ENCODE measurements at regions not wholly inside any gene's neighbourhood (a gene's known extent, or its start where the extent isn't known, plus 50 kb on each side); places are given as distances from the start of the nearest gene placed in this dataset.

DNA sequence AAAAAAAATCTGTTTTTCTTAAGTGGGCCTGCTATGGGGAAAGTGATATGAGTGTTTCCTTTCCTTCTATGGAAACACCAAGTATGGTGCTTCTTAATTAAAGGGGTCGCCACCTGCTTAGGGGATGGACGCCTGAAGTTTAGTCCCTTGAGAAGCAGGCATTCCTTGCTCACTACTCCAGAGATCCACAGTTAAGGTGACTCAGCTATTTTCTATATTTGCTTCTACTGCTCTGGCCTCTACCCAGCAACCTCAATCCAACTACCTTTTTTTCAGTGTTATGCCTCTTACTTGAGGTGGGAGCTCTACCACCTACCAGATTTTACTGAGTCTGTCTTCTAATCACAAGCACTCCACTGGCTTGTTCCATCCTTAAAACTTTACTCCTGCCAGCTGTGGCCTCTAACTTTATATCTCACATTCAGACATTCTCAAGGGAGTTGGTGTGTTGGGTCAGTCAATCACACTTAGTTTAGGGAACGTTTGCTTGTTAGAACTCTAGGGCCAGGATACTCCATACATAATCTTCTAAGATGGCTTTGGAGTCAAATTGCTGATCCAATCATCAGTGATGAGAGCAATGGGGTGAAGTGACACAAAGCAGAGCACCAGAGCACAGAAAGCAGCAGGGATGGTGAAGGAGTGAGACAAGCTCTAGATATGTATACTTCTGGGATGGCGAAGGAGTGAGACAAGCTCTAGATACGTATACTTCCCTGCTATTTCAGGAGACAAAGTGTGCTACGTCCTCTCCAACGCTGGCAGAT is 708.1 kb downstream of the EFNA5 start:
- no peaks in the 10 kb centered on the region for H3K79me2 ChIP-seq (ENCODE audit: insufficient read depth, low read length)
- no TSS peak for BruUV-seq (replicated peaks)
- H3K9me3 ChIP-seq (ENCODE audit: control insufficient read depth in 1 of 2, insufficient read depth in 1 of 2, low read depth in 1 of 2, low read length in 2 of 2): no peaks in the 10 kb centered on the region
- DNase-seq (ENCODE audit: low read depth, low spot score): no peak
- H4K20me1 ChIP-seq (ENCODE audit: insufficient read depth): no peaks in the 10 kb centered on the region
- H3K27me3 ChIP-seq (ENCODE audit: insufficient read depth, low read length): no peaks in the 10 kb centered on the region
- H3K27ac ChIP-seq (ENCODE audit: low read depth, low read length): no peak overlapping the region
- H3K4me2 ChIP-seq (ENCODE audit: low read length): no peak overlapping the region
- ChIA-PET POLR2A (no interaction called here), RAD21 (ENCODE audit: low non-redundant PET in 1 of 2, low total read pairs in 2 of 2, uncharacterized antibody in 2 of 2, unreplicated experiment in 2 of 2) (no interaction called here), CTCF (no interaction called here)
- peaks cover 4 to 6% of the 10 kb centered on the region in 2 experiments; a peak in 2 of 4 replicates for H3K4me1 ChIP-seq (ENCODE audit: control insufficient read depth in 1 of 2, insufficient read depth in 2 of 2, low read length in 2 of 2)
- H3K36me3 ChIP-seq (ENCODE audit: control insufficient read depth in 1 of 2, insufficient read depth in 2 of 2, low read length in 2 of 2): no peaks in the 10 kb centered on the region
- no peak overlapping the region for H3K4me3 ChIP-seq (replicated peaks in 1 of 2; ENCODE audit: low read depth in 1 of 2, low read length in 2 of 2)
- ATAC-seq: no peak
- no peak for TF ChIP-seq TCF7L2 (IDR thresholded peaks at IDR 0.05; ENCODE audit: borderline replicate concordance, extremely low read depth, insufficient read depth, insufficient read length)
- no peak for TF ChIP-seq RAD21 (IDR thresholded peaks at IDR 0.05; ENCODE audit: low read depth)
- no peak for TF ChIP-seq YY1 (IDR thresholded peaks at IDR 0.05; ENCODE audit: extremely low read depth, insufficient replicate concordance, low read depth, low read length)
- TF ChIP-seq, protein P1, sequence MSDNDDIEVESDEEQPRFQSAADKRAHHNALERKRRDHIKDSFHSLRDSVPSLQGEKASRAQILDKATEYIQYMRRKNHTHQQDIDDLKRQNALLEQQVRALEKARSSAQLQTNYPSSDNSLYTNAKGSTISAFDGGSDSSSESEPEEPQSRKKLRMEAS (IDR thresholded peaks at IDR 0.05): no peak
- TF ChIP-seq, protein P2, sequence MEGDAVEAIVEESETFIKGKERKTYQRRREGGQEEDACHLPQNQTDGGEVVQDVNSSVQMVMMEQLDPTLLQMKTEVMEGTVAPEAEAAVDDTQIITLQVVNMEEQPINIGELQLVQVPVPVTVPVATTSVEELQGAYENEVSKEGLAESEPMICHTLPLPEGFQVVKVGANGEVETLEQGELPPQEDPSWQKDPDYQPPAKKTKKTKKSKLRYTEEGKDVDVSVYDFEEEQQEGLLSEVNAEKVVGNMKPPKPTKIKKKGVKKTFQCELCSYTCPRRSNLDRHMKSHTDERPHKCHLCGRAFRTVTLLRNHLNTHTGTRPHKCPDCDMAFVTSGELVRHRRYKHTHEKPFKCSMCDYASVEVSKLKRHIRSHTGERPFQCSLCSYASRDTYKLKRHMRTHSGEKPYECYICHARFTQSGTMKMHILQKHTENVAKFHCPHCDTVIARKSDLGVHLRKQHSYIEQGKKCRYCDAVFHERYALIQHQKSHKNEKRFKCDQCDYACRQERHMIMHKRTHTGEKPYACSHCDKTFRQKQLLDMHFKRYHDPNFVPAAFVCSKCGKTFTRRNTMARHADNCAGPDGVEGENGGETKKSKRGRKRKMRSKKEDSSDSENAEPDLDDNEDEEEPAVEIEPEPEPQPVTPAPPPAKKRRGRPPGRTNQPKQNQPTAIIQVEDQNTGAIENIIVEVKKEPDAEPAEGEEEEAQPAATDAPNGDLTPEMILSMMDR (IDR thresholded peaks at IDR 0.05 in 2 of 3, conservative IDR thresholded peaks at IDR 0.05 in 1 of 3; ENCODE audit: borderline replicate concordance in 1 of 3, insufficient read depth in 1 of 3, low read depth in 2 of 3, low read length in 2 of 3): no peak
- TF ChIP-seq EZH2 (IDR thresholded peaks at IDR 0.05): no peak
- TF ChIP-seq ZFX (IDR thresholded peaks at IDR 0.05): no peak
- no peak for TF ChIP-seq EZH2phosphoT487 (IDR thresholded peaks at IDR 0.05; ENCODE audit: borderline replicate concordance)
- H2AFZ ChIP-seq (ENCODE audit: low read depth, low read length, poor library complexity, severe bottlenecking): no peak overlapping the region
- no peak overlapping the region for H3K9ac ChIP-seq (ENCODE audit: low read length)
- H3K9me2 ChIP-seq (ENCODE audit: insufficient read depth): no peaks in the 10 kb centered on the region
- intact Hi-C loops (cut with micrococcal nuclease): no loop called here

Measured in HCT116 (cell line).